ENCODE measurements at regions not wholly inside any gene's neighbourhood (a gene's known extent, or its start where the extent isn't known, plus 50 kb on each side); places are given as distances from the start of the nearest gene placed in this dataset.
"Not testable (repeated sequence)": the region's sequence is repeated elsewhere in the genome, so short reads cannot be mapped to it uniquely, and the experiment has no call there.

DNA sequence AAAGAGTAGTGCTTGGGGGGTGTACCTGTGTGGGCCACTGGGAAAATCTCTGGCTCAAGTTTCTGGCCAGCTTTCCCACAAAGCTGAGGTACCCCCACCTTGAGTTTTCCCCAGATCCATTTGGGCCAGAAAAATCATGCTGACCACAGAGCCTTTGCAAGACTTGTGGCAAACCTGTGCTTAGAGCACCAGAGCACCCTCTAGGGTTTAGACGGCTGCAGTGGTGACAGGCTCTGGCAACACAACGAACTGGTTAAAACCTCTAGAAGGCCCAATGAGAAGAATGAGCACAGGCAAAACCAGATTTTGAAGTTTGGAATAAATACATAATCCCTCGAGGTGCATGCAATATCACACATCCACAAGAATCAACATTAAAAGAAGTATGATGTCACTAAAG lies 290.7 kb upstream of the FOLH1 start:
- no peaks in the 10 kb centered on the region for H3K27me3 Mint-ChIP-seq (ENCODE audit: low read depth)
- H3K27ac Mint-ChIP-seq: no peak overlapping the region
- peaks cover 5% of the 10 kb centered on the region for H3K9me3 Mint-ChIP-seq
- DNase-seq (ENCODE audit: low spot score): no peak
- H3K4me3 Mint-ChIP-seq (ENCODE audit: low read depth): no peak overlapping the region
- H3K4me1 Mint-ChIP-seq (ENCODE audit: low read depth): no peaks in the 10 kb centered on the region
- no peaks in the 10 kb centered on the region for H3K36me3 Mint-ChIP-seq (ENCODE audit: low read depth)
- intact Hi-C loops (cut with micrococcal nuclease): no loop called here

- Mint-ChIP-seq H3K27ac (no peak overlapping the region), H3K4me3 (ENCODE audit: low read depth) (no peak overlapping the region), H3K9me3 (peaks cover 9% of the 10 kb centered on the region), H3K36me3 (ENCODE audit: low read depth) (no peaks in the 10 kb centered on the region), H3K4me1 (ENCODE audit: low read depth) (no peaks in the 10 kb centered on the region), H3K27me3 (ENCODE audit: low read depth) (no peaks in the 10 kb centered on the region)
- DNase-seq (ENCODE audit: low spot score): no peak
- intact Hi-C loops (cut with micrococcal nuclease): no loop called here
Measured at GRCh38 chr11:49505231-49505630, 296.8 kb upstream of the FOLH1 start.

DNA sequence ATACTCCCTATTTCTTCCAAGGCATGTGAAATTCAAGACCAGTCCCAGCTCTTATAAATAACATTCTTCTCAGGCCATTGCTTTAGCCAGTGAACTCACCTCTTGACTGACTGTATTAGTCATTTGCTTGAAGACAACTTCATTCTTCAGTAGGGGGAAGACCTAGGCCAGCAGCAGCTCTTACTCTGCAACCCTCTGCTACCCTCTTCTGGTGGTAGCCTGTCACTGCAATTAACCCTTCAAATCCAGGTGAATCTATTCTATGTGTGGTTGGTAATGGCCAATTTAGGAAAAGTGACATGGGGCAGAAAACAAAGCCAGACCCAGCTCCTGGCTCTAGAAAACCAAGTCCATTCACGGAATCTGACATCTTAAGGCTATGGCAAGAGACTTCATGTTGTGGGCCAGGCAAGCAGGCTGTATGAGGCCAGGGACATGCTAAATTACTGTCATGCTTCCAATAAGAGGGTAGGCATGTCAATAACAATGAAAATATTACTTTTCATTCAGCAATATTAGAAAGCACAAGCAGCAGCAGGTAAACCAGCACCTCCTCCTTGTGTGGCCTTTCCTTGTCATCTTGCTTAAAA lies 317.9 kb upstream of the FOLH1 start:
- not testable (repeated sequence) for H3K4me3 Mint-ChIP-seq (ENCODE audit: low read depth); H3K27me3 Mint-ChIP-seq (ENCODE audit: low read depth); H3K36me3 Mint-ChIP-seq (ENCODE audit: low read depth); H3K27ac Mint-ChIP-seq; DNase-seq (ENCODE audit: low spot score); H3K4me1 Mint-ChIP-seq (ENCODE audit: low read depth); H3K9me3 Mint-ChIP-seq
- intact Hi-C loops (cut with micrococcal nuclease): loop anchor here (5.0 kb wide), 1 partner anchor 1219 kb away; the partner anchor contains the start of gene OR4S1

GRCh38 chr11:49533204-49533603 lies 324.8 kb upstream of the FOLH1 start:
- intact Hi-C loops (cut with micrococcal nuclease): no loop called here
- H3K27me3 Mint-ChIP-seq (ENCODE audit: low read depth): no peaks in the 10 kb centered on the region
- H3K9me3 Mint-ChIP-seq: peaks cover 15% of the 10 kb centered on the region
- no peak overlapping the region for H3K4me3 Mint-ChIP-seq (ENCODE audit: low read depth)
- no peak for DNase-seq (ENCODE audit: low spot score)
- H3K4me1 Mint-ChIP-seq (ENCODE audit: low read depth): no peaks in the 10 kb centered on the region
- H3K36me3 Mint-ChIP-seq (ENCODE audit: low read depth): no peaks in the 10 kb centered on the region
- no peak overlapping the region for H3K27ac Mint-ChIP-seq

- H3K27me3 Mint-ChIP-seq (ENCODE audit: low read depth); H3K4me1 Mint-ChIP-seq (ENCODE audit: low read depth); H3K4me3 Mint-ChIP-seq (ENCODE audit: low read depth); DNase-seq (ENCODE audit: low spot score); H3K36me3 Mint-ChIP-seq (ENCODE audit: low read depth); H3K27ac Mint-ChIP-seq; intact Hi-C loops (cut with micrococcal nuclease): not testable (repeated sequence)
- H3K9me3 Mint-ChIP-seq: peaks cover 14% of the 10 kb centered on the region
Measured at GRCh38 chr11:49538927-49539326, 330.5 kb upstream of the FOLH1 start.

DNA sequence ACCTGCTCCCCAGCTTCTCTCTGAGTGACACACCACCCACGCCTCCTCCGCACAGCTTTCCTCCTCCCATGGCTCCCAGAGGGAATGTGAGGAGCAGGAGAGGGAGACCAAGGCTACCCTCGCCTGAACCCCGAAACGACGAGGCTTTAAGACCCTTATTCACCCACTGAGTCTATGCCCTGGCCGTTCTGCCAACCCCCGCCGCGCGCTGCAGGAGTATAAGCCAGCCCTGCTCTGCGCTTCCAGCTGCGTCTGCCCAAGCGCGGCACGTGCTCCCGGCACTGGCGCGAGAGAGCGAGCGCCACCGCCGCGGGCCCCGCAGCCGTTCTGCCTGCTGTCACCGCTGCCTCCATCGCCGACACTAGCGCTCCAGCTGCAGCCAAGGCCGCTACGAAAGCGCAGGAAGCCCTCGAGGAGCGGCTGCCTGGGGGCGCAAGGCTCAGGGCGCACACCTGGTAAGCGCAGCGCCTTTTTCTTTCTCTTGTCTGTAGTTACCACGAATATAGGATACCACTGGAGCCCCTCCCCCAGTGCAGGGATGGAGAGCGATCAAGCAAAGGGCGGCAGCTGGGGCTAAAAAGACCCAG lies 350.0 kb upstream of the FOLH1 start:
- H3K4me1 Mint-ChIP-seq (ENCODE audit: low read depth); intact Hi-C loops (cut with micrococcal nuclease); H3K27ac Mint-ChIP-seq; H3K27me3 Mint-ChIP-seq (ENCODE audit: low read depth); H3K4me3 Mint-ChIP-seq (ENCODE audit: low read depth); H3K36me3 Mint-ChIP-seq (ENCODE audit: low read depth); DNase-seq (ENCODE audit: low spot score); H3K9me3 Mint-ChIP-seq: not testable (repeated sequence)

GRCh38 chr11:49560593-49560992 lies 352.2 kb upstream of the FOLH1 start:
- H3K36me3 Mint-ChIP-seq (ENCODE audit: low read depth); H3K4me1 Mint-ChIP-seq (ENCODE audit: low read depth); H3K27me3 Mint-ChIP-seq (ENCODE audit: low read depth); H3K27ac Mint-ChIP-seq; intact Hi-C loops (cut with micrococcal nuclease); H3K9me3 Mint-ChIP-seq; DNase-seq (ENCODE audit: low spot score); H3K4me3 Mint-ChIP-seq (ENCODE audit: low read depth): not testable (repeated sequence)

DNA sequence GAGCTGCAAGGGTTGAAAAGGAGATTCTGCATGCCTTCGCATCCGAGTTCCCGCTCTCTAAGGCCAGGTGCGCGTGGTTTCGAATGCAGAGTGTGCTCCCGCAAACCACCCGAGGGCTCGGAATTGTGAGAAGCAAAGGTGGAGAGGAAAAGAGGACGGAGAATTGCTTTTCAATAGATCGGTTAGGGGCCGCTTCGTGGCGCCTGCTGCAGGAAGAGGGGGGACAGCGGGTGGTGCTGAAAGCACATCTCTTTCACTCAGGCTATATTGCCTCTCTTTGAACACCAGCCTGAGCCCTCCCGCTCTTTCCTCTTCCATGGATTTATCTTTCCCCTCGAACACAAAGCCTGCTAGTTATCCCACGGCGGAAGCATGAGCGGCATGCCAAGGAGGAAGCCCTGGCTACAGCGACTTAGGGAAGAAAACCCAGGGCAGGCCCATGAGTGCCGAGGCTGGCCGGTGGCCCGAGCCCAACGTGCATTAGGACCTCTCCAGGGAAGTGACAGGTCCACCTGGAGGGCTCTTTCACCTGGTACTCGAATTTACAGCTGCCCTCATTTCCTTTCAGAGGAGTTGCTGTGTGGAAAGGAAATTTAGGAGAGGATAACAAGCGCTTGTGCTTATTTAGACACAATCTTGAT lies 353.0 kb upstream of the FOLH1 start:
- intact Hi-C loops (cut with micrococcal nuclease); H3K27me3 Mint-ChIP-seq (ENCODE audit: low read depth); H3K4me1 Mint-ChIP-seq (ENCODE audit: low read depth); H3K27ac Mint-ChIP-seq; H3K36me3 Mint-ChIP-seq (ENCODE audit: low read depth); DNase-seq (ENCODE audit: low spot score); H3K4me3 Mint-ChIP-seq (ENCODE audit: low read depth); H3K9me3 Mint-ChIP-seq: not testable (repeated sequence)

DNA sequence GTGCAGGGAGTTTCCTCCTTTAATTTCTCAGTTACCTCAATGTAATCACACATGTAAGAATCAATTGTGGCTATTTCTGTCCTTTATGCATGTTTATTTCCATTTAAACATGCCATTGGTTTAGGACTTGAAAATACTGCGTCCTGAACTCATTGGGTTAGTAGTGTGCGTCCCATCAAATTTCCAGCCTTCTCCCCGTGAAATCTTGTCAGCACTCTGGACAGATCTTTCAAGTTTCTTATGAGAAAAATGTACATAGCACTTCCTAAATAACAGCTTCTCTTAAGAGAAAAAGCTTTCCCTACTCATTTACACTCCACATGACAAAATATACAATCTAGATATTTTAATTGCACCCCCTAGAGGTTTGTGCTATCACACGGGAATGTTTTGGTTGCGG lies 353.9 kb upstream of the FOLH1 start:
- DNase-seq (ENCODE audit: low spot score); H3K27ac Mint-ChIP-seq; H3K9me3 Mint-ChIP-seq; H3K4me1 Mint-ChIP-seq (ENCODE audit: low read depth); H3K4me3 Mint-ChIP-seq (ENCODE audit: low read depth); intact Hi-C loops (cut with micrococcal nuclease); H3K36me3 Mint-ChIP-seq (ENCODE audit: low read depth); H3K27me3 Mint-ChIP-seq (ENCODE audit: low read depth): not testable (repeated sequence)

GRCh38 chr11:49579492-49579891 lies 371.1 kb upstream of the FOLH1 start:
- intact Hi-C loops (cut with micrococcal nuclease); H3K4me1 Mint-ChIP-seq (ENCODE audit: low read depth); H3K27me3 Mint-ChIP-seq (ENCODE audit: low read depth); H3K36me3 Mint-ChIP-seq (ENCODE audit: low read depth); DNase-seq (ENCODE audit: low spot score); H3K4me3 Mint-ChIP-seq (ENCODE audit: low read depth); H3K27ac Mint-ChIP-seq: not testable (repeated sequence)
- peaks cover 23% of the 10 kb centered on the region for H3K9me3 Mint-ChIP-seq

GRCh38 chr11:49585495-49585894 lies 366.7 kb upstream of the OR4C13 start:
- H3K9me3 Mint-ChIP-seq: peaks cover 10% of the 10 kb centered on the region
- H3K27me3 Mint-ChIP-seq (ENCODE audit: low read depth); H3K4me1 Mint-ChIP-seq (ENCODE audit: low read depth); H3K4me3 Mint-ChIP-seq (ENCODE audit: low read depth); intact Hi-C loops (cut with micrococcal nuclease); DNase-seq (ENCODE audit: low spot score); H3K27ac Mint-ChIP-seq; H3K36me3 Mint-ChIP-seq (ENCODE audit: low read depth): not testable (repeated sequence)

GRCh38 chr11:49608892-49609291 lies 343.3 kb upstream of the OR4C13 start:
- DNase-seq (ENCODE audit: low spot score); H3K27ac Mint-ChIP-seq; H3K4me1 Mint-ChIP-seq (ENCODE audit: low read depth); H3K4me3 Mint-ChIP-seq (ENCODE audit: low read depth); H3K36me3 Mint-ChIP-seq (ENCODE audit: low read depth); H3K27me3 Mint-ChIP-seq (ENCODE audit: low read depth); intact Hi-C loops (cut with micrococcal nuclease): not testable (repeated sequence)
- H3K9me3 Mint-ChIP-seq: peaks cover 32% of the 10 kb centered on the region

DNA sequence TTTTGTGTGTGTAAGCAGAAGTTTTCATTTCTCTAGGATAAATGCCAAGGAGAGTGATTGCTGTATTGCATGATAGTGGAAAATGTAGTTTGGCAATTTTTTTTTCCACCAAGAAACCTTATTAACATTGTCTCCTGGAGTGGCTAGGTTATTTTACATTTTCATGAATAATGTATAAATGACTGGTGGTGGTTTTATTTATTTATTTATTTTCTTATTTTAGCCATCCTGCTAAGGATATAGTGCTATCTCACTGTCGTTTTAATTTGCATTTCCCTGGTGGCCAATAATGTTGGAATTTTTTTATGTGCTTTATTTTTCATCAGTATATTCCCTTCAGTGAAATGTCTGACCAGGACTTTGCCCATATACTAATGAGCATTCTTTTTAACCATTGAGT lies 328.3 kb upstream of the OR4C13 start:
- H3K36me3 Mint-ChIP-seq (ENCODE audit: low read depth); H3K27me3 Mint-ChIP-seq (ENCODE audit: low read depth); DNase-seq (ENCODE audit: low spot score); H3K4me3 Mint-ChIP-seq (ENCODE audit: low read depth); intact Hi-C loops (cut with micrococcal nuclease); H3K4me1 Mint-ChIP-seq (ENCODE audit: low read depth); H3K27ac Mint-ChIP-seq: not testable (repeated sequence)
- H3K9me3 Mint-ChIP-seq: peaks cover 35% of the 10 kb centered on the region
